ENCODE measurements at regions not wholly inside any gene's neighbourhood (a gene's known extent, or its start where the extent isn't known, plus 50 kb on each side); places are given as distances from the start of the nearest gene placed in this dataset.

GRCh38 chr2:157168501-157168900 lies 89.0 kb upstream of the GALNT5 start:
- no peak for DNase-seq

- DNase-seq, result no peak
Observed at GRCh38 chr2:157169889-157170288, 87.6 kb upstream of the GALNT5 start.

- no peak for DNase-seq
Observed at GRCh38 chr2:157170299-157170698, 87.2 kb upstream of the GALNT5 start.

GRCh38 chr2:157172239-157172638 lies 85.3 kb upstream of the GALNT5 start:
- DNase-seq, result no peak

GRCh38 chr2:157172866-157173578 lies 84.5 kb upstream of the GALNT5 start:
- DNase-seq, result no peak

GRCh38 chr2:157173740-157174184 lies 83.7 kb upstream of the GALNT5 start:
- DNase-seq, result no peak

GRCh38 chr2:157174321-157174720 lies 83.2 kb upstream of the GALNT5 start:
- DNase-seq, result no peak

GRCh38 chr2:157176602-157177001 lies 80.9 kb upstream of the GALNT5 start:
- DNase-seq, result no peak

GRCh38 chr2:157178874-157179273 lies 78.6 kb upstream of the GALNT5 start:
- DNase-seq, result no peak

- no peak for DNase-seq
Observed at GRCh38 chr2:157179324-157180105, 78.0 kb upstream of the GALNT5 start.

- DNase-seq, result no peak
Observed at GRCh38 chr2:157180359-157180758, 77.1 kb upstream of the GALNT5 start.

- no peak for DNase-seq
Observed at GRCh38 chr2:157181234-157181633, 76.3 kb upstream of the GALNT5 start.

- no peak for DNase-seq
Observed at GRCh38 chr2:157182204-157182709, 75.2 kb upstream of the GALNT5 start.

GRCh38 chr2:157182834-157183396 lies 74.6 kb upstream of the GALNT5 start:
- no peak for DNase-seq

- no peak for DNase-seq
Observed at GRCh38 chr2:157184161-157184895, 73.2 kb upstream of the GALNT5 start.

- no peak for DNase-seq
Observed at GRCh38 chr2:157185476-157186227, 71.9 kb upstream of the GALNT5 start.

- DNase-seq, result no peak
Observed at GRCh38 chr2:157190151-157190550, 67.4 kb upstream of the GALNT5 start.

- no peak for DNase-seq
Observed at GRCh38 chr2:157191186-157191585, 66.3 kb upstream of the GALNT5 start.

- DNase-seq, result no peak
Observed at GRCh38 chr2:157192445-157193423, 64.8 kb upstream of the GALNT5 start.

GRCh38 chr2:157193461-157193860 lies 64.0 kb upstream of the GALNT5 start:
- no peak for DNase-seq

- peak; percentile 44 for DNase-seq
Observed at GRCh38 chr2:157194097-157194688, 63.3 kb upstream of the GALNT5 start.
